A549 (cell line): ENCODE measurements at regions not wholly inside any gene's neighbourhood (a gene's known extent, or its start where the extent isn't known, plus 50 kb on each side); places are given as distances from the start of the nearest gene placed in this dataset.

Source experiments
- ATAC-seq, 2 experiments: fragments of 200-7000 bp in 1 of 2; fragments of >200 bp in 1 of 2; cut with Nextera tagmentation in 1 of 2; cut with Tn5 transposase in 1 of 2; 3 replicates each; pipeline versions ENCODE4 v1.8.0 to v1.9.1; 2018 to 2020; ENCODE audit warnings: mild to moderate bottlenecking in 1 of 2, moderate library complexity in 1 of 2
- CTCF ChIA-PET: fragments of 300-600 bp; sonication (Branson Sonifier 250); formaldehyde crosslinking; extraction: SDS; loops from one replicate; lab custom pipeline; 2021; ENCODE audit warnings: antibody characterized with exemption, inconsistent platforms; lab: Yijun Ruan, JAX
- POLR2A ChIA-PET: fragments of 350-600 bp; formaldehyde crosslinking; extraction: SDS; loops from one replicate; lab custom pipeline; 2021; ENCODE audit warnings: antibody characterized with exemption, inconsistent platforms; lab: Yijun Ruan, JAX
- DNase-seq, 2 experiments: peaks; one replicate each; pipeline versions ENCODE4 v3.0.0 to v3.0.0-alpha.2; 2011 to 2016; ENCODE audit warnings: low read depth in 1 of 2, low spot score in 1 of 2
- FAIRE-seq: peaks from 2 replicates; lab custom pipeline; 2011; peaks lifted over from hg19 to GRCh38; lab: Jason Lieb, UNC
- H3K27ac ChIP-seq, 2 experiments: fragments of >200 bp; sonication (Bioruptor Twin); formaldehyde crosslinking; 3 replicates each; pipeline ENCODE4 v1.5.1; 2016 to 2017
- H3K4me1 ChIP-seq: fragments of >200 bp; sonication (Bioruptor Twin); formaldehyde crosslinking; 3 replicates; pipeline ENCODE4 v1.6.1; 2016
- H3K4me2 ChIP-seq: fragments of >200 bp; sonication (Bioruptor Twin); formaldehyde crosslinking; 3 replicates; pipeline ENCODE4 v1.6.1; 2016
- H3K4me3 ChIP-seq: fragments of >200 bp; sonication (Bioruptor Twin); formaldehyde crosslinking; 3 replicates; pipeline ENCODE4 v1.5.1; 2016
- H3K9me3 ChIP-seq: fragments of >200 bp; sonication (Bioruptor Twin); formaldehyde crosslinking; 3 replicates; pipeline ENCODE4 v1.6.1; 2016
- ATOH8 ChIP-seq: fragments of 250-450 bp; sonication (Bioruptor Pico); IDR thresholded peaks from 2 replicates; pipeline ENCODE4 v1.5.0; 2020; ENCODE audit warnings: low read depth, mild to moderate bottlenecking, moderate library complexity
- CBX8 ChIP-seq: fragments of 200-600 bp; sonication (generic); IDR thresholded peaks from 2 replicates; pipeline ENCODE4 v1.6.1; 2016
- CHD2 ChIP-seq: fragments of 150-350 bp; IDR thresholded peaks from 2 replicates; pipeline ENCODE4 v1.6.1; 2014; ENCODE audit warnings: low read length; ENCODE audit not compliant: partially characterized antibody
- EHF ChIP-seq: fragments of 250-450 bp; sonication (Bioruptor Pico); IDR thresholded peaks from 2 replicates; pipeline ENCODE4 v1.5.0; 2020; ENCODE audit warnings: mild to moderate bottlenecking
- EHMT2 ChIP-seq: fragments of 200-600 bp; sonication (generic); IDR thresholded peaks from 2 replicates; pipeline ENCODE4 v1.6.1; 2016; ENCODE audit warnings: antibody characterized with exemption, low read depth, mild to moderate bottlenecking, moderate library complexity
- EP300 ChIP-seq, 2 experiments: fragments of >200 bp; sonication (Bioruptor Twin); formaldehyde crosslinking; IDR thresholded peaks; 2 replicates in 1 of 2; 3 replicates in 1 of 2; pipeline ENCODE4 v1.6.1; 2016 to 2017
- HEYL ChIP-seq: fragments of 250-450 bp; sonication (Bioruptor Pico); IDR thresholded peaks from 2 replicates; pipeline ENCODE4 v1.8.0; 2021; ENCODE audit warnings: mild to moderate bottlenecking, moderate library complexity
- HMGXB4 ChIP-seq: fragments of 250-450 bp; sonication (Bioruptor Pico); IDR thresholded peaks from 2 replicates; pipeline ENCODE4 v1.5.0; 2021; ENCODE audit warnings: mild to moderate bottlenecking, moderate library complexity, borderline replicate concordance
- HOXB13 ChIP-seq: fragments of 250-450 bp; sonication (Bioruptor Pico); IDR thresholded peaks from 2 replicates; pipeline ENCODE4 v1.5.0; 2020; ENCODE audit warnings: low read depth, mild to moderate bottlenecking, moderate library complexity
- JUN ChIP-seq, 2 experiments: fragments of >200 bp; sonication (Bioruptor Twin); formaldehyde crosslinking; IDR thresholded peaks; 2 replicates in 1 of 2; 3 replicates in 1 of 2; pipeline ENCODE4 v1.6.1; 2016 to 2017
- JUNB ChIP-seq: fragments of >200 bp; sonication (Bioruptor Twin); formaldehyde crosslinking; IDR thresholded peaks from 2 replicates; pipeline ENCODE4 v1.6.1; 2016
- KDM1A ChIP-seq: fragments of 200-600 bp; sonication (generic); IDR thresholded peaks from 2 replicates; pipeline ENCODE4 v1.6.1; 2016; ENCODE audit warnings: low read depth, mild to moderate bottlenecking
- MAFK ChIP-seq: fragments of 450-650 bp; IDR thresholded peaks from 2 replicates; pipeline ENCODE4 v1.6.1; 2014; ENCODE audit not compliant: partially characterized antibody
- NPAS2 ChIP-seq: fragments of 250-450 bp; sonication (Bioruptor Pico); IDR thresholded peaks from 2 replicates; pipeline ENCODE4 v1.8.0; 2022; ENCODE audit warnings: mild to moderate bottlenecking, moderate library complexity, borderline replicate concordance
- NR3C1 ChIP-seq: fragments of >200 bp; sonication (Bioruptor Twin); formaldehyde crosslinking; IDR thresholded peaks from 3 replicates; pipeline ENCODE4 v1.6.1; 2017
- RARB ChIP-seq: fragments of 250-450 bp; sonication (Bioruptor Pico); IDR thresholded peaks from 2 replicates; pipeline ENCODE4 v1.8.0; 2021; ENCODE audit warnings: mild to moderate bottlenecking, moderate library complexity
- RCOR1 ChIP-seq: fragments of 150-350 bp; IDR thresholded peaks from 2 replicates; pipeline ENCODE4 v1.6.1; 2014; ENCODE audit warnings: antibody characterized with exemption, low read length, low read depth
- RNF2 ChIP-seq: fragments of 200-600 bp; sonication (generic); IDR thresholded peaks from 2 replicates; pipeline ENCODE4 v1.6.1; 2016; ENCODE audit warnings: low read depth, mild to moderate bottlenecking, antibody characterized with exemption, moderate library complexity, borderline replicate concordance
- ZC3H11A ChIP-seq: fragments of 450-650 bp; IDR thresholded peaks from 2 replicates; pipeline ENCODE4 v1.6.1; 2014; ENCODE audit warnings: antibody characterized with exemption, mild to moderate bottlenecking
- WGBS: methylation state at CpG from one replicate; pipeline ENCODE4 v1.1.6; 2017; ENCODE audit errors: missing lambda C conversion rate; 5-methylcytosine and 5-hydroxymethylcytosine counted together
- TF ChIP-seq, protein P1 (sequence below): fragments of >200 bp; sonication (Bioruptor Twin); formaldehyde crosslinking; IDR thresholded peaks from 3 replicates; pipeline ENCODE4 v1.5.1; 2016
- TF ChIP-seq, protein P2 (sequence below): IDR thresholded peaks from 2 replicates; pipeline ENCODE4 v1.6.1; 2012
- TF ChIP-seq, protein P3 (sequence below): fragments of >200 bp; sonication (Bioruptor Twin); formaldehyde crosslinking; IDR thresholded peaks from 3 replicates; pipeline ENCODE4 v1.6.1; 2016

DNA sequence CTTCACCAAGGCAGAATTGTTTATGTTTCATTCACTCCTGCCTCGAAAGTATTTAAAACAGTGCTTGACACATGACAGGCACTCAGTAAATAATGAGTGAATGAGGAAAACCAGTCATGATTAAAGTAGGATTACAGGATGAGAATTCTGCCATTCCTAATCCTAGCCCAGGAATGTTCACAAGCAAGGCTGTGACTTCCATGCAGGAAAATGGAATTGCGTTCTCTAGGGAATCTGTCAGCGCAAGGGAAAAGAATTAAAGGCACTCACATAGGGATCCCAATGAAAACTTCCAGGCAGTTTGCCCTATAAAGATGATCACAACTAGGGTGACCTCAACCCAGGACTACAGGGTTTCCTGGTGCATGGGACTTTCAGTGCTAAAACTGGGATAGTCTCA lies 143.4 kb downstream of the CYSLTR2 start (continued):
- TF ChIP-seq HMGXB4 (no peak), RCOR1 (no peak), NPAS2 (CRISPR knock-in tag) (no peak), NR3C1 (no peak), JUN (IDR thresholded peaks at IDR 0.05) (no peak), CHD2 (no peak), JUNB (no peak), EHMT2 (no peak)
- TF ChIP-seq, protein P1, sequence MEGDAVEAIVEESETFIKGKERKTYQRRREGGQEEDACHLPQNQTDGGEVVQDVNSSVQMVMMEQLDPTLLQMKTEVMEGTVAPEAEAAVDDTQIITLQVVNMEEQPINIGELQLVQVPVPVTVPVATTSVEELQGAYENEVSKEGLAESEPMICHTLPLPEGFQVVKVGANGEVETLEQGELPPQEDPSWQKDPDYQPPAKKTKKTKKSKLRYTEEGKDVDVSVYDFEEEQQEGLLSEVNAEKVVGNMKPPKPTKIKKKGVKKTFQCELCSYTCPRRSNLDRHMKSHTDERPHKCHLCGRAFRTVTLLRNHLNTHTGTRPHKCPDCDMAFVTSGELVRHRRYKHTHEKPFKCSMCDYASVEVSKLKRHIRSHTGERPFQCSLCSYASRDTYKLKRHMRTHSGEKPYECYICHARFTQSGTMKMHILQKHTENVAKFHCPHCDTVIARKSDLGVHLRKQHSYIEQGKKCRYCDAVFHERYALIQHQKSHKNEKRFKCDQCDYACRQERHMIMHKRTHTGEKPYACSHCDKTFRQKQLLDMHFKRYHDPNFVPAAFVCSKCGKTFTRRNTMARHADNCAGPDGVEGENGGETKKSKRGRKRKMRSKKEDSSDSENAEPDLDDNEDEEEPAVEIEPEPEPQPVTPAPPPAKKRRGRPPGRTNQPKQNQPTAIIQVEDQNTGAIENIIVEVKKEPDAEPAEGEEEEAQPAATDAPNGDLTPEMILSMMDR: no peak
- TF ChIP-seq, protein P2, sequence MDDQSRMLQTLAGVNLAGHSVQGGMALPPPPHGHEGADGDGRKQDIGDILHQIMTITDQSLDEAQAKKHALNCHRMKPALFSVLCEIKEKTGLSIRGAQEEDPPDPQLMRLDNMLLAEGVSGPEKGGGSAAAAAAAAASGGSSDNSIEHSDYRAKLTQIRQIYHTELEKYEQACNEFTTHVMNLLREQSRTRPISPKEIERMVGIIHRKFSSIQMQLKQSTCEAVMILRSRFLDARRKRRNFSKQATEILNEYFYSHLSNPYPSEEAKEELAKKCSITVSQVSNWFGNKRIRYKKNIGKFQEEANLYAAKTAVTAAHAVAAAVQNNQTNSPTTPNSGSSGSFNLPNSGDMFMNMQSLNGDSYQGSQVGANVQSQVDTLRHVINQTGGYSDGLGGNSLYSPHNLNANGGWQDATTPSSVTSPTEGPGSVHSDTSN: no peak

DNA sequence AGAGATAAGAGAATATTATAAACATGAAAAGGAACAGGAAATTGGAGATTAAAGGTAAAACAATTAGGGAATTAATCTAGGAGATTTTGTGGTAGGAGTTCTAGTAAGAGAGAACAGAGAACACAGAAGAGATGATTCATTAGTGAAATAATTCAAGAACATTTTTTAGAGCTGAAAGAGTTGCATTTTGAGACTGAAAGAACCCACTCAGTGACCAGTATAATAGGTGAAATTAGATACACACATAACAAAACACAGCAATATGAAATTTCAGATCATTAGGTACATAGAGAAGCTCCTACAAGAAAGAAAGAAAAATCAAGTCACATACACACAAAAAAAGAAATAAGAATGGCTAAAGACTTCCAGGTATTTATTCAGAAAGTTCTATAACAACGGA lies 144.0 kb downstream of the CYSLTR2 start:
- CTCF ChIA-PET: no interaction called here
- WGBS: 50% methylated on average over 1 of the region's 1 CpG
- POLR2A ChIA-PET: no interaction called here

More for the DNA sequence above, 144.0 kb downstream of the CYSLTR2 start:
- no peaks in the 10 kb centered on the region for H3K4me1 ChIP-seq
- H3K4me2 ChIP-seq: no peak overlapping the region
- FAIRE-seq (no peak), ATAC-seq (no peak), DNase-seq (no peak)
- TF ChIP-seq CBX8 (no peak), MAFK (no peak), EHF (CRISPR knock-in tag) (no peak), HOXB13 (CRISPR knock-in tag) (no peak), HEYL (CRISPR knock-in tag) (no peak), RNF2 (no peak), EP300 (IDR thresholded peaks at IDR 0.05) (no peak), KDM1A (no peak), NR3C1 (no peak), ATOH8 (CRISPR knock-in tag) (no peak), HMGXB4 (no peak), ZC3H11A (no peak), RARB (CRISPR knock-in tag) (no peak)
- TF ChIP-seq, protein P3, sequence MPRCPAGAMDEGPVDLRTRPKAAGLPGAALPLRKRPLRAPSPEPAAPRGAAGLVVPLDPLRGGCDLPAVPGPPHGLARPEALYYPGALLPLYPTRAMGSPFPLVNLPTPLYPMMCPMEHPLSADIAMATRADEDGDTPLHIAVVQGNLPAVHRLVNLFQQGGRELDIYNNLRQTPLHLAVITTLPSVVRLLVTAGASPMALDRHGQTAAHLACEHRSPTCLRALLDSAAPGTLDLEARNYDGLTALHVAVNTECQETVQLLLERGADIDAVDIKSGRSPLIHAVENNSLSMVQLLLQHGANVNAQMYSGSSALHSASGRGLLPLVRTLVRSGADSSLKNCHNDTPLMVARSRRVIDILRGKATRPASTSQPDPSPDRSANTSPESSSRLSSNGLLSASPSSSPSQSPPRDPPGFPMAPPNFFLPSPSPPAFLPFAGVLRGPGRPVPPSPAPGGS: no peak
- peaks cover 3% of the 10 kb centered on the region; the same call in 1 of the 3 replicates for H3K9me3 ChIP-seq
- no peak overlapping the region for H3K4me3 ChIP-seq
- H3K27ac ChIP-seq: no peak overlapping the region
